HUES6 (cell line): ENCODE measurements at regions not wholly inside any gene's neighbourhood (a gene's known extent, or its start where the extent isn't known, plus 50 kb on each side); places are given as distances from the start of the nearest gene placed in this dataset.

Experiments
- H3K27ac ChIP-seq: 2 replicates; pipeline ENCODE4 v1.7.0; 2013; ENCODE audit warnings: low read depth, mild to moderate bottlenecking, low read length, inconsistent platforms
- H3K27me3 ChIP-seq: 2 replicates; pipeline ENCODE4 v1.6.1; 2013; ENCODE audit warnings: low read length; ENCODE audit not compliant: control insufficient read depth, insufficient read depth
- H3K36me3 ChIP-seq: 2 replicates; pipeline ENCODE4 v1.6.1; 2013; ENCODE audit warnings: low read length; ENCODE audit not compliant: control insufficient read depth, insufficient read depth
- H3K4me1 ChIP-seq: 2 replicates; pipeline ENCODE4 v1.6.1; 2013; ENCODE audit warnings: low read length; ENCODE audit not compliant: control insufficient read depth, insufficient read depth
- H3K4me3 ChIP-seq: 2 replicates; pipeline ENCODE4 v1.5.1; 2013; ENCODE audit warnings: low read depth, low read length
- H3K9ac ChIP-seq: one replicate; pipeline ENCODE4 v1.6.1; 2013; ENCODE audit warnings: mild to moderate bottlenecking, low read length
- H3K9me3 ChIP-seq: 2 replicates; pipeline ENCODE4 v1.6.1; 2013; ENCODE audit warnings: low read depth, low read length; ENCODE audit not compliant: control insufficient read depth, insufficient read depth

DNA sequence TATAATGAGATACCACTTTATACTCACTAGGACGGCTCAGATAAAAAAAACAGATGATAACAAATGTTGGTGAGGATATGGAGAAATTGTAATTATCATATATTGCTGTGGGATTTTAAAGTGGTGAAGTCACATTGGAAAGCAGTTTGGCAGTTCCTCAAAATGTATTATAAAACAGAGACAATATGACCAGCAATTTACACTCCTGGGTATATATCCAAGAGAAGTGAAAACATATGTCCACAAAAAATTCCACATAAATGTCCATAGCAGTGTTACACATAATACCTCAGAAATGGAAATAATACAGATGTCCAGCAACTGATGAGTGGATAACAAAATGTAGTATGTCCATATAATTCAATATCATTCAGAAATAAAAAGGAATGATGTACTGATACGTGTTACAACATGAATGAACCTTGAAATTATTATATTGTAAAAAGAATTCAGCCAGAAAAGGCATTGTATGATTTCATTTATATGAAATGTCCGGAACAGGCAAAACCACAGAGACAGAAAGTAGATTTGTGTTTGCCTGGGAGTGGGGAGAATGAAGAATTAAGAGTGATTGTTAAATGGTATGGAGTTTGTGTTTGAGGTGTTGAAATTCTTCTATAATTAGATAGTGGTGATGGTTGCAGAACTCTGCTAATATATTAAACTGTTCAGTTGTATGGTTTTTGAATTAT is 220.9 kb downstream of the SLC7A11 start:
- no peak overlapping the region for H3K4me3 ChIP-seq
- no peak overlapping the region for H3K9ac ChIP-seq
- no peaks in the 10 kb centered on the region for H3K36me3 ChIP-seq
- H3K4me1 ChIP-seq = no peaks in the 10 kb centered on the region
- 0 out of 2 replicates have a peak, but pooled peaks cover 3% of the 10 kb centered on the region for H3K9me3 ChIP-seq
- no peaks in the 10 kb centered on the region for H3K27me3 ChIP-seq
- H3K27ac ChIP-seq = no peak overlapping the region

DNA sequence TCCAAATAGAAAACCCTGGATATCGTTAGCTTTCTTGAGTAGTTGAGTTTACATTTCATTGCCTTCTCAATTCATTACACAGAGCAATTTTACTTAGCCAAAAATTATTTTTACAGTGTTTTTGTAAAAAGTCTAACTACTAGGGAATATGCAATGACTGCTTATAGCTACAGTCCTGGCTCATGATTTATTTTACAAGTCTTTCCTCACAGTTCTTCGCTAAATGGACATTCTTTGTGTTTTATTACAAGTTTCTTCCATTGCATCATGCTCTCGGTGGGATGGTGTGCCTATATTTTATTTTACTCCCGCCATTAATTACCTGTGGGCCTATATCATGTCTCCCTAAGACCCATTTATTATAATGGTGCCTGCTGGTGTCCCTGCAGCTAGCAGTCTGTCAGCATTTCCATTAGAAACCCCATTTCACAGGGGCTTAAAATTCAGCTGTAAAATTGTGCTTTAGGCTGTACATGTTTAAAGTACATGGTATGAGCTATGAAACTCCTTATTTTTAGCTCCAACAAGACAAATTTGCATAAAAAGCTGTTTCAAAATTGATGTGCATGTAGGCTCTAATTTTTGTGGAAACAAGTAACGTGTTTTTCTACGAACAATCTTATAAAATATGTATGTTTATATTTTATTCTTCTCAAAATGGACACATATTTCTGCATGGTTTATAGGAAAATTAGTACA is 227.4 kb downstream of the SLC7A11 start:
- H3K36me3 ChIP-seq = no peaks in the 10 kb centered on the region
- no peak overlapping the region for H3K4me3 ChIP-seq
- 0 out of 2 replicates have a peak, but pooled peaks cover 3% of the 10 kb centered on the region for H3K9me3 ChIP-seq
- H3K4me1 ChIP-seq = no peaks in the 10 kb centered on the region
- no peak overlapping the region for H3K27ac ChIP-seq
- H3K9ac ChIP-seq = no peak overlapping the region
- no peaks in the 10 kb centered on the region for H3K27me3 ChIP-seq

GRCh38 chr4:138013625-138014024 is 228.5 kb downstream of the SLC7A11 start:
- Histone ChIP-seq H3K9me3 (0 out of 2 replicates have a peak, but pooled peaks cover 2% of the 10 kb centered on the region), H3K4me1 (no peaks in the 10 kb centered on the region), H3K27ac (no peak overlapping the region), H3K27me3 (no peaks in the 10 kb centered on the region), H3K9ac (no peak overlapping the region), H3K36me3 (no peaks in the 10 kb centered on the region), H3K4me3 (no peak overlapping the region)

- no peaks in the 10 kb centered on the region for H3K36me3 ChIP-seq
- no peak overlapping the region for H3K9ac ChIP-seq
- H3K9me3 ChIP-seq = no peaks in the 10 kb centered on the region
- H3K4me3 ChIP-seq = no peak overlapping the region
- no peaks in the 10 kb centered on the region for H3K27me3 ChIP-seq
- H3K4me1 ChIP-seq = no peaks in the 10 kb centered on the region
- no peak overlapping the region for H3K27ac ChIP-seq
Measured at GRCh38 chr4:138010639-138011038, 231.5 kb downstream of the SLC7A11 start.

DNA sequence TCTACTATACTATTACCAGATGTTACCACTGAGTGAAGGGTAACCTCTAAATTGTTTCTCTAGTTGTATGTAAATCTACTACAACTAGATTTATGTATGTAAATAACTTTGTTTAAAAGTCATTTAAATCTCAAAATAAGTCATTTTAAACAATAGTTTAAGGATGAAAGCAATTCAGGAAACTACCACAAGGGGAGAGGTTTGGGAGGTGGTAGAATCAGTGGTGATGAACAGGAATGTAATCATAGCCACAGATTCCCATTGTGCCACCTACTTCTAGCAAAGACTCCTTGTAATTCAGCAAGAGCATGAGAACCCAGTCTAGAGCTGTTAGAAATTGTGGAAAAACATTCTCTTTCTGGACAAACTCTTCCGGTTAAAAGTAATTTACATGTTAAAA is 234.6 kb downstream of the SLC7A11 start:
- H3K27ac ChIP-seq = no peak overlapping the region
- no peaks in the 10 kb centered on the region for H3K27me3 ChIP-seq
- no peak overlapping the region for H3K9ac ChIP-seq
- H3K4me1 ChIP-seq = peaks cover 3% of the 10 kb centered on the region; the same call in 1 of the 2 replicates
- no peak overlapping the region for H3K4me3 ChIP-seq
- no peaks in the 10 kb centered on the region for H3K36me3 ChIP-seq
- H3K9me3 ChIP-seq = no peaks in the 10 kb centered on the region

DNA sequence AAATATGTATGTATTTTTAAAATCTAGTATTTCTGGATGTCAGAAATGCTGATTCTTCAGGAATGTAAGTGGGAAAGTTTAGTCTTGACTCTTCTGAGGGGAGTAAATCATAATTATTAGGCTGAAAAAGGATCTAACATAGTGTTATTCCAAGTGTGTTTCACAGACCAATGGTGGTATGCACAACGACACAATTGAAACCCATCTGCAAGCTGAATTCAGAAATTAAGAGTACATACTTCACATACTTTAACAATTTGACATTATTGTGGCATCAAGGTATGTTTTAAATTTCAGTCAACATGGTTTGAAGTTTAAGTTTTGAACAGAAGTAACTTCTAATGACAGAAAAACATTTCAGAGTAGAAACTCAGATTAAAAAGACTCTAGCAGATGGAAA is 236.7 kb downstream of the SLC7A11 start:
- Histone ChIP-seq H3K4me3 (no peak overlapping the region), H3K36me3 (no peaks in the 10 kb centered on the region), H3K27me3 (no peaks in the 10 kb centered on the region), H3K4me1 (peaks cover 3% of the 10 kb centered on the region; the same call in 1 of the 2 replicates), H3K9ac (no peak overlapping the region), H3K27ac (no peak overlapping the region), H3K9me3 (no peaks in the 10 kb centered on the region)

DNA sequence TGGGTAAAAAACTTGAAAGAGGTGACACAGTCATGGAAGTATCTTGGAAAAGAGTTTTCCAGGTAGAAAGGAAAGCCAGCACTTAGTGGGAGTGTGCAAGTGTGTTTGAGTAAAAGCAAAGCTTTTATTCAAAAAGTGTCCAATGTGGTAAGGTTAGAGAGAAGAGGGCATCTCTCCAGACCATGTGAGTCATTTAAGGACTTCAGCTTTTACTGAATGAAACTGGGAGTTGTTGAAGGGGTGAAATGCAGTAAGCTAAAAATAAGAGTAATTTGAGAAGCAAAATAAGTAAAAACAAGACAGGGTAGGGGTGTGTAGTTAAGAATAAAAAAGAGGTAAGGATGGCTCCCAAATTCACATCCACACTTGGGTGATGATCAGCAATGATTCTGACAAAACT is 238.9 kb downstream of the SLC7A11 start:
- Histone ChIP-seq H3K27ac (no peak overlapping the region), H3K9me3 (no peaks in the 10 kb centered on the region), H3K4me3 (no peak overlapping the region), H3K36me3 (no peaks in the 10 kb centered on the region), H3K4me1 (peaks cover 3% of the 10 kb centered on the region; the same call in 1 of the 2 replicates), H3K9ac (no peak overlapping the region), H3K27me3 (no peaks in the 10 kb centered on the region)

GRCh38 chr4:137998666-137999429 is 243.3 kb downstream of the SLC7A11 start:
- peaks cover 1% of the 10 kb centered on the region; the same call in 1 of the 2 replicates for H3K4me1 ChIP-seq
- H3K9me3 ChIP-seq = no peaks in the 10 kb centered on the region
- H3K36me3 ChIP-seq = no peaks in the 10 kb centered on the region
- H3K27ac ChIP-seq = no peak overlapping the region
- H3K4me3 ChIP-seq = no peak overlapping the region
- no peak overlapping the region for H3K9ac ChIP-seq
- no peaks in the 10 kb centered on the region for H3K27me3 ChIP-seq

- H3K27ac ChIP-seq = no peak overlapping the region
- no peak overlapping the region for H3K9ac ChIP-seq
- no peak overlapping the region for H3K4me3 ChIP-seq
- no peaks in the 10 kb centered on the region for H3K4me1 ChIP-seq
- no peaks in the 10 kb centered on the region for H3K9me3 ChIP-seq
- no peaks in the 10 kb centered on the region for H3K27me3 ChIP-seq
- H3K36me3 ChIP-seq = no peaks in the 10 kb centered on the region
Measured at GRCh38 chr4:137997496-137997895, 244.7 kb downstream of the SLC7A11 start.

GRCh38 chr4:137994853-137995252 is 247.3 kb downstream of the SLC7A11 start:
- H3K27ac ChIP-seq = no peak overlapping the region
- no peak overlapping the region for H3K4me3 ChIP-seq
- no peaks in the 10 kb centered on the region for H3K36me3 ChIP-seq
- H3K9ac ChIP-seq = no peak overlapping the region
- no peaks in the 10 kb centered on the region for H3K9me3 ChIP-seq
- H3K27me3 ChIP-seq = no peaks in the 10 kb centered on the region
- no peaks in the 10 kb centered on the region for H3K4me1 ChIP-seq

DNA sequence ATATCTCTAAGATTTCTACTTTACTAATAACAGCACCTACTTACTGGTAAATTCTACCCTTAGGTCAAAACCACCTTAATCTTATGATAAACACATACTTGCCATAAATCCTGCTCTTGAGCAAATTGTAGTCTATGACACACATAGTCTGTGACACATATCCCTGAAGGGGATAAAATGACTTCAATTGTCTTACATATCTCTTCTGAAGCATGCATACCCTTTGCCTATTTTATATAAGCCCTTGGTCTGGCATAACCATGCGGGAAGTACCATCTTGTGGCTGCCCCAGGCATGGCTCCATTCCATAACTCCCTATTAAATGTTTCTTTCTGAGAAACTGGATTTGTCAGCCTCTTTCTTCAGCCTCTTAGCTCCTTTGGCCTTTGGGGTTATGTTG is 248.9 kb downstream of the SLC7A11 start:
- Histone ChIP-seq H3K9me3 (no peaks in the 10 kb centered on the region), H3K9ac (no peak overlapping the region), H3K4me1 (no peaks in the 10 kb centered on the region), H3K36me3 (no peaks in the 10 kb centered on the region), H3K4me3 (no peak overlapping the region), H3K27me3 (no peaks in the 10 kb centered on the region), H3K27ac (no peak overlapping the region)
